DOHH2 (cell line): ENCODE measurements at regions not wholly inside any gene's neighbourhood (a gene's known extent, or its start where the extent isn't known, plus 50 kb on each side); places are given as distances from the start of the nearest gene placed in this dataset.

Source experiments
- EZH2phosphoT487 ChIP-seq: fragments of 200-600 bp; sonication (generic); IDR thresholded peaks from 2 replicates; pipeline ENCODE4 v1.6.1; 2017; ENCODE audit warnings: borderline replicate concordance, mild to moderate bottlenecking, antibody characterized with exemption, low read length, moderate library complexity, mixed read lengths
- TF ChIP-seq, protein P1 (sequence below): fragments of 200-600 bp; sonication (generic); IDR thresholded peaks from one replicate; pipeline ENCODE4 v1.5.1; 2014; ENCODE audit warnings: antibody characterized with exemption, mild to moderate bottlenecking, low read depth, low read length; ENCODE audit not compliant: poor library complexity, severe bottlenecking

- TF ChIP-seq, protein P1, sequence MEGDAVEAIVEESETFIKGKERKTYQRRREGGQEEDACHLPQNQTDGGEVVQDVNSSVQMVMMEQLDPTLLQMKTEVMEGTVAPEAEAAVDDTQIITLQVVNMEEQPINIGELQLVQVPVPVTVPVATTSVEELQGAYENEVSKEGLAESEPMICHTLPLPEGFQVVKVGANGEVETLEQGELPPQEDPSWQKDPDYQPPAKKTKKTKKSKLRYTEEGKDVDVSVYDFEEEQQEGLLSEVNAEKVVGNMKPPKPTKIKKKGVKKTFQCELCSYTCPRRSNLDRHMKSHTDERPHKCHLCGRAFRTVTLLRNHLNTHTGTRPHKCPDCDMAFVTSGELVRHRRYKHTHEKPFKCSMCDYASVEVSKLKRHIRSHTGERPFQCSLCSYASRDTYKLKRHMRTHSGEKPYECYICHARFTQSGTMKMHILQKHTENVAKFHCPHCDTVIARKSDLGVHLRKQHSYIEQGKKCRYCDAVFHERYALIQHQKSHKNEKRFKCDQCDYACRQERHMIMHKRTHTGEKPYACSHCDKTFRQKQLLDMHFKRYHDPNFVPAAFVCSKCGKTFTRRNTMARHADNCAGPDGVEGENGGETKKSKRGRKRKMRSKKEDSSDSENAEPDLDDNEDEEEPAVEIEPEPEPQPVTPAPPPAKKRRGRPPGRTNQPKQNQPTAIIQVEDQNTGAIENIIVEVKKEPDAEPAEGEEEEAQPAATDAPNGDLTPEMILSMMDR: no peak
- TF ChIP-seq EZH2phosphoT487: no peak
Observed at GRCh38 chr4:180253419-180253818, 1989.8 kb upstream of the TENM3 start.
